H1 (cell line): ENCODE measurements at regions not wholly inside any gene's neighbourhood (a gene's known extent, or its start where the extent isn't known, plus 50 kb on each side); places are given as distances from the start of the nearest gene placed in this dataset.

Experiments used
- CTCF ChIA-PET: fragments of 300-600 bp; sonication (Branson Sonifier 250); formaldehyde crosslinking; loops from one replicate; lab custom pipeline; 2021; ENCODE audit not compliant: partially characterized antibody; lab: Charles Lee
- POLR2A ChIA-PET: fragments of 300-600 bp; sonication (Branson Sonifier 250); formaldehyde crosslinking; loops from one replicate; lab custom pipeline; 2021; ENCODE audit warnings: inconsistent platforms; ENCODE audit not compliant: partially characterized antibody; lab: Charles Lee
- DNase-seq, 2 experiments: peaks; one replicate each; pipeline versions ENCODE4 v3.0.0 to v3.0.0-alpha.2; 2010 to 2022; ENCODE audit warnings: low spot score in 2 of 2, low read depth in 1 of 2, mixed read lengths in 1 of 2
- FAIRE-seq: peaks from 2 replicates; lab custom pipeline; 2011; peaks lifted over from hg19 to GRCh38; lab: Jason Lieb, UNC
- H2AFZ ChIP-seq: 2 replicates; pipeline ENCODE4 v1.8.1; 2012; ENCODE audit warnings: low read length, inconsistent platforms
- H2AK5ac ChIP-seq: 2 replicates; pipeline ENCODE4 v1.6.1; 2013; ENCODE audit warnings: low read depth, low read length
- H2BK120ac ChIP-seq: replicated peaks from 2 replicates; pipeline ENCODE3; 2013; ENCODE audit warnings: low read depth, low read length, inconsistent platforms
- H2BK12ac ChIP-seq: 2 replicates; pipeline ENCODE4 v1.6.1; 2013; ENCODE audit warnings: low read depth, low read length
- H2BK15ac ChIP-seq: 2 replicates; pipeline ENCODE4 v1.6.1; 2013; ENCODE audit warnings: low read length
- H2BK20ac ChIP-seq: 2 replicates; pipeline ENCODE4 v1.6.1; 2013; ENCODE audit warnings: low read length
- H2BK5ac ChIP-seq: 2 replicates; pipeline ENCODE4 v1.6.1; 2013; ENCODE audit warnings: low read depth, low read length
- H3K14ac ChIP-seq: 2 replicates; pipeline ENCODE4 v1.6.1; 2013; ENCODE audit warnings: inconsistent platforms; ENCODE audit not compliant: insufficient read length
- H3K18ac ChIP-seq: 2 replicates; pipeline ENCODE4 v1.6.1; 2013; ENCODE audit warnings: low read length; ENCODE audit errors: extremely low read depth
- H3K23ac ChIP-seq: 2 replicates; pipeline ENCODE4 v1.6.1; 2013; ENCODE audit warnings: inconsistent platforms; ENCODE audit not compliant: insufficient read length
- H3K23me2 ChIP-seq: 2 replicates; pipeline ENCODE4 v1.6.1; 2013; ENCODE audit warnings: low read depth, low read length
- H3K27ac ChIP-seq: 2 replicates; pipeline ENCODE4 v1.6.1; 2011; ENCODE audit warnings: low read depth, low read length, inconsistent platforms
- H3K27me3 ChIP-seq, 4 experiments: replicated peaks in 1 of 4; 1 replicate in 1 of 4; 2 replicates in 3 of 4; pipeline versions ENCODE4 v1.6.1 to v1.8.1; 2011 to 2013; ENCODE audit warnings: low read length in 3 of 4, mild to moderate bottlenecking in 3 of 4, inconsistent platforms in 2 of 4, mixed read lengths in 2 of 4, moderate library complexity in 1 of 4; ENCODE audit not compliant: control insufficient read depth in 3 of 4, insufficient read depth in 3 of 4; ENCODE audit errors: extremely low read depth in 1 of 4
- H3K36me3 ChIP-seq, 4 experiments: 2 replicates each; pipeline versions ENCODE4 v1.6.1 to v1.8.1; 2011 to 2013; ENCODE audit warnings: mild to moderate bottlenecking in 4 of 4, low read length in 3 of 4, moderate library complexity in 2 of 4, control low read depth in 1 of 4, inconsistent platforms in 1 of 4; ENCODE audit not compliant: insufficient read depth in 4 of 4, control insufficient read depth in 2 of 4
- H3K4ac ChIP-seq: replicated peaks from 2 replicates; pipeline ENCODE3; 2013; ENCODE audit warnings: low read length, low read depth, mixed read lengths, inconsistent platforms; ENCODE audit not compliant: insufficient read length
- H3K4me1 ChIP-seq, 4 experiments: replicated peaks in 1 of 4; 1 replicate in 1 of 4; 2 replicates in 3 of 4; pipeline versions ENCODE4 v1.6.1 to v1.8.1; 2011 to 2013; ENCODE audit warnings: low read length in 3 of 4, inconsistent platforms in 2 of 4, mixed read lengths in 1 of 4; ENCODE audit not compliant: insufficient read depth in 4 of 4, control insufficient read depth in 3 of 4
- H3K4me2 ChIP-seq, 2 experiments: 2 replicates each; pipeline versions ENCODE4 v1.6.1 to v1.8.1; 2011 to 2013; ENCODE audit warnings: low read depth in 2 of 2, low read length in 2 of 2, control low read depth in 1 of 2, inconsistent platforms in 1 of 2, mild to moderate bottlenecking in 1 of 2; ENCODE audit not compliant: insufficient read depth in 1 of 2
- H3K4me3 ChIP-seq, 4 experiments: fragments of 200-600, 300-600 bp in 1 of 4; sonication (generic), shearing (Covaris generic), sonication (Bioruptor Twin) in 1 of 4; 2 replicates each; pipeline versions ENCODE4 v1.5.1 to v1.8.1; 2011 to 2016; ENCODE audit warnings: low read length in 4 of 4, low read depth in 3 of 4, control low read depth in 2 of 4, inconsistent platforms in 2 of 4, mild to moderate bottlenecking in 2 of 4, mixed read lengths in 1 of 4, moderate library complexity in 1 of 4; ENCODE audit not compliant: insufficient read depth in 2 of 4; ENCODE audit errors: extremely low read depth in 1 of 4
- H3K56ac ChIP-seq: replicated peaks from 2 replicates; pipeline ENCODE3; 2013; ENCODE audit warnings: low read depth, mild to moderate bottlenecking, mixed read lengths, low read length, inconsistent platforms; ENCODE audit not compliant: insufficient read length
- H3K79me1 ChIP-seq: 2 replicates; pipeline ENCODE4 v1.6.1; 2013; ENCODE audit warnings: low read depth, low read length, control low read depth
- H3K79me2 ChIP-seq, 2 experiments: 2 replicates each; pipeline versions ENCODE4 v1.6.1 to v1.8.1; 2012 to 2013; ENCODE audit warnings: low read length in 2 of 2, mild to moderate bottlenecking in 2 of 2, inconsistent platforms in 1 of 2; ENCODE audit not compliant: insufficient read depth in 2 of 2, control insufficient read depth in 1 of 2
- H3K9ac ChIP-seq, 4 experiments: replicated peaks in 1 of 4; 1 replicate in 1 of 4; 2 replicates in 3 of 4; pipeline versions ENCODE4 v1.6.1 to v1.8.1; 2011 to 2013; ENCODE audit warnings: low read depth in 3 of 4, low read length in 3 of 4, control low read depth in 2 of 4, mild to moderate bottlenecking in 2 of 4, moderate library complexity in 2 of 4, inconsistent platforms in 1 of 4; ENCODE audit errors: extremely low read depth in 1 of 4
- H3K9me3 ChIP-seq, 2 experiments: 2 replicates each; pipeline versions ENCODE4 v1.6.1 to v1.8.1; 2012 to 2013; ENCODE audit warnings: mild to moderate bottlenecking in 2 of 2, moderate library complexity in 2 of 2, control low read depth in 1 of 2, inconsistent platforms in 1 of 2, low read depth in 1 of 2, low read length in 1 of 2, mixed read lengths in 1 of 2; ENCODE audit not compliant: insufficient read depth in 2 of 2
- H4K20me1 ChIP-seq, 2 experiments: replicated peaks in 1 of 2; 2 replicates each; pipeline versions ENCODE3 to v1.8.1; 2011 to 2013; ENCODE audit warnings: inconsistent platforms in 2 of 2, low read length in 2 of 2, mild to moderate bottlenecking in 1 of 2; ENCODE audit not compliant: insufficient read depth in 2 of 2, control insufficient read depth in 1 of 2
- H4K5ac ChIP-seq: 2 replicates; pipeline ENCODE4 v1.6.1; 2013; ENCODE audit warnings: low read length, low read depth, mixed read lengths, inconsistent platforms; ENCODE audit not compliant: insufficient read length
- H4K8ac ChIP-seq: 2 replicates; pipeline ENCODE4 v1.8.0; 2013; ENCODE audit warnings: mild to moderate bottlenecking, moderate library complexity, low read length, inconsistent platforms; ENCODE audit not compliant: insufficient read depth; ENCODE audit errors: extremely low read depth
- H4K91ac ChIP-seq: replicated peaks from 2 replicates; pipeline ENCODE3; 2013; ENCODE audit warnings: low read length, mixed read lengths, inconsistent platforms; ENCODE audit not compliant: insufficient read length
- HDAC6 ChIP-seq: IDR thresholded peaks from one replicate; pipeline ENCODE4 v1.7.1; 2012; ENCODE audit warnings: low read depth, mild to moderate bottlenecking, inconsistent platforms, low read length, moderate library complexity
- TAF7 ChIP-seq: optimal IDR thresholded peaks from 2 replicates; pipeline ENCODE3; 2011; ENCODE audit warnings: low read depth, mild to moderate bottlenecking, inconsistent platforms, low read length, moderate library complexity, borderline replicate concordance
- WGBS, 2 experiments: shearing (Covaris generic) in 1 of 2; methylation state at CpG; one replicate each; pipeline versions ENCODE4 v1.1.6 to v1.1.7; 2013 to 2015; ENCODE audit warnings: low lambda C conversion rate in 2 of 2, mixed read lengths in 2 of 2, inconsistent platforms in 1 of 2, low coverage in 1 of 2, missing lambda C conversion rate in 1 of 2; ENCODE audit not compliant: insufficient replicate concordance in 2 of 2, insufficient coverage in 1 of 2, insufficient read length in 1 of 2; ENCODE audit errors: extremely low coverage in 1 of 2, missing lambda C conversion rate in 1 of 2; 5-methylcytosine and 5-hydroxymethylcytosine counted together

- H2BK15ac ChIP-seq: no peak overlapping the region
- no peak overlapping the region for H3K27ac ChIP-seq
- no peak overlapping the region for H3K4me2 ChIP-seq
- H3K4ac ChIP-seq: no peak overlapping the region
- H3K14ac ChIP-seq: no peak overlapping the region
- H3K18ac ChIP-seq: no peak overlapping the region
- H2BK120ac ChIP-seq: no peak overlapping the region
- FAIRE-seq (no peak), DNase-seq (no peak)
- H3K79me2 ChIP-seq: no peaks in the 10 kb centered on the region
- no peak overlapping the region for H2BK5ac ChIP-seq
- H3K36me3 ChIP-seq: no peaks in the 10 kb centered on the region
- H3K23me2 ChIP-seq: no peaks in the 10 kb centered on the region
- peaks cover 2 to 11% of the 10 kb centered on the region in 2 experiments; a peak in 3 of 4 replicates for H3K9me3 ChIP-seq
- H2BK12ac ChIP-seq: no peak overlapping the region
- H3K79me1 ChIP-seq: no peaks in the 10 kb centered on the region
- no peak overlapping the region for H4K91ac ChIP-seq
- H2AK5ac ChIP-seq: no peak overlapping the region
- H3K4me1 ChIP-seq: no peaks in the 10 kb centered on the region
- H2BK20ac ChIP-seq: no peak overlapping the region
- H4K8ac ChIP-seq: no peak overlapping the region
- H3K9ac ChIP-seq: no peak overlapping the region
- POLR2A ChIA-PET: no interaction called here
- WGBS, 2 experiments: 84% methylated on average over 1 of the region's 1 CpG; no CpG with 5 or more reads in 1 of the 2 experiments
- CTCF ChIA-PET: no interaction called here
- H3K27me3 ChIP-seq: no peaks in the 10 kb centered on the region
- no peak overlapping the region for H3K4me3 ChIP-seq
- H2AFZ ChIP-seq: no peak overlapping the region
- no peak overlapping the region for H3K23ac ChIP-seq
- no peaks in the 10 kb centered on the region for H4K20me1 ChIP-seq
- H4K5ac ChIP-seq: no peak overlapping the region
- H3K56ac ChIP-seq: no peak overlapping the region
- TF ChIP-seq HDAC6: no peak
- TF ChIP-seq TAF7: no peak
These were observed 68.6 kb upstream of the COL5A2 start for GRCh38 chr2:189248141-189248540.
